Liver (tissue), 8 donors: ENCODE measurements at regions not wholly inside any gene's neighbourhood (a gene's known extent, or its start where the extent isn't known, plus 50 kb on each side); places are given as distances from the start of the nearest gene placed in this dataset.

ENCODE experiments used
- DNase-seq: peaks from one replicate; pipeline ENCODE4 v3.0.0-alpha.2; 2017; ENCODE audit warnings: low spot score
- H3K27ac ChIP-seq, 2 donors: one replicate each; pipeline ENCODE4 v1.7.0; 2013; ENCODE audit warnings: inconsistent platforms in 2 of 2, low read length in 2 of 2, control low read depth in 1 of 2, low read depth in 1 of 2, mild to moderate bottlenecking in 1 of 2
- H3K27me3 ChIP-seq, 4 donors: one replicate each; pipeline versions ENCODE4 v1.6.1 to v1.7.0; 2013; ENCODE audit warnings: low read length in 3 of 4, inconsistent platforms in 1 of 4, mild to moderate bottlenecking in 1 of 4, moderate library complexity in 1 of 4; ENCODE audit not compliant: control insufficient read depth in 4 of 4, insufficient read depth in 4 of 4
- H3K36me3 ChIP-seq, 4 donors: one replicate each; pipeline versions ENCODE4 v1.6.1 to v1.7.0; 2013; ENCODE audit warnings: low read length in 3 of 4, mild to moderate bottlenecking in 3 of 4, low read depth in 1 of 4, moderate library complexity in 1 of 4; ENCODE audit not compliant: control insufficient read depth in 4 of 4, insufficient read depth in 3 of 4
- H3K4me1 ChIP-seq, 4 donors: one replicate each; pipeline versions ENCODE4 v1.6.1 to v1.7.0; 2013; ENCODE audit warnings: low read length in 3 of 4, mild to moderate bottlenecking in 3 of 4, moderate library complexity in 1 of 4; ENCODE audit not compliant: control insufficient read depth in 4 of 4, insufficient read depth in 4 of 4
- H3K4me3 ChIP-seq, 3 donors: one replicate each; pipeline versions ENCODE4 v1.6.1 to v1.7.0; 2013; ENCODE audit warnings: low read length in 3 of 3, control low read depth in 1 of 3, low read depth in 1 of 3, mild to moderate bottlenecking in 1 of 3
- H3K9ac ChIP-seq, 2 donors: one replicate each; pipeline ENCODE4 v1.7.0; 2013; ENCODE audit warnings: low read length in 2 of 2, mild to moderate bottlenecking in 2 of 2, moderate library complexity in 2 of 2, control low read depth in 1 of 2, low read depth in 1 of 2
- H3K9me3 ChIP-seq, 4 donors: one replicate each; pipeline versions ENCODE4 v1.6.1 to v1.7.0; 2013; ENCODE audit warnings: low read length in 3 of 4; ENCODE audit not compliant: control insufficient read depth in 4 of 4
- CTCF ChIP-seq: fragments of 150-350 bp; IDR thresholded peaks from 2 replicates; pipeline ENCODE4 v1.5.1; 2017; ENCODE audit warnings: improper control_type of control experiment, low read depth, low read length; ENCODE audit not compliant: missing input control
- FOXA1 ChIP-seq: IDR thresholded peaks from 2 replicates; pipeline ENCODE4 v1.6.1; 2016; ENCODE audit warnings: antibody characterized with exemption
- FOXA2 ChIP-seq: IDR thresholded peaks from 2 replicates; pipeline ENCODE4 v1.6.1; 2016; ENCODE audit warnings: antibody characterized with exemption
- GABPA ChIP-seq, 2 donors: IDR thresholded peaks in 1 of 2; conservative IDR thresholded peaks in 1 of 2; 2 replicates each; pipeline ENCODE4 v1.6.1; 2016; ENCODE audit warnings: antibody characterized with exemption in 2 of 2, mild to moderate bottlenecking in 1 of 2, moderate library complexity in 1 of 2
- HNF4A ChIP-seq, 2 donors: conservative IDR thresholded peaks; 2 replicates each; pipeline ENCODE4 v1.6.1; 2016; ENCODE audit warnings: antibody characterized with exemption in 2 of 2, mild to moderate bottlenecking in 2 of 2
- JUND ChIP-seq, 2 donors: IDR thresholded peaks; 2 replicates each; pipeline ENCODE4 v1.6.1; 2016; ENCODE audit warnings: antibody characterized with exemption in 2 of 2
- MAX ChIP-seq: IDR thresholded peaks from 2 replicates; pipeline ENCODE4 v1.6.1; 2016; ENCODE audit warnings: antibody characterized with exemption
- NR2F2 ChIP-seq: IDR thresholded peaks from 2 replicates; pipeline ENCODE4 v1.6.1; 2016; ENCODE audit warnings: antibody characterized with exemption
- RAD21 ChIP-seq, 2 donors: IDR thresholded peaks; 2 replicates each; pipeline ENCODE4 v1.6.1; 2016; ENCODE audit warnings: antibody characterized with exemption in 2 of 2, mild to moderate bottlenecking in 2 of 2
- REST ChIP-seq: IDR thresholded peaks from 2 replicates; pipeline ENCODE4 v1.6.1; 2016; ENCODE audit warnings: antibody characterized with exemption, mild to moderate bottlenecking
- RXRA ChIP-seq, 2 donors: IDR thresholded peaks; 2 replicates each; pipeline ENCODE4 v1.6.1; 2017 to 2018; ENCODE audit warnings: antibody characterized with exemption in 2 of 2, mild to moderate bottlenecking in 1 of 2
- SP1 ChIP-seq: IDR thresholded peaks from 2 replicates; pipeline ENCODE4 v1.6.1; 2018; ENCODE audit warnings: antibody characterized with exemption, mild to moderate bottlenecking
- TAF1 ChIP-seq: conservative IDR thresholded peaks from 2 replicates; pipeline ENCODE4 v1.6.1; 2016; ENCODE audit warnings: antibody characterized with exemption, mild to moderate bottlenecking
- ZBTB33 ChIP-seq: IDR thresholded peaks from 2 replicates; pipeline ENCODE4 v1.6.1; 2016; ENCODE audit warnings: antibody characterized with exemption
- WGBS: extraction: QIAGEN DNeasy Blood & Tissue Kit; methylation state at CpG from one replicate; pipeline ENCODE4 v1.1.7; 2013; 5-methylcytosine and 5-hydroxymethylcytosine counted together
- donor health status: healthy.
- donor health status: healthy.
- donor health status: healthy.
- donor health status: healthy.
- donor health status: healthy.

GRCh38 chr11:15888556-15889345 is 467.6 kb downstream of the SOX6 start:
- DNase-seq = no peak
- H3K27me3 ChIP-seq = no peaks in the 10 kb centered on the region
- 66% methylated on average over 2 of the region's 2 CpGs for WGBS
- no peak overlapping the region for H3K9ac ChIP-seq
- H3K4me3 ChIP-seq = no peak overlapping the region
- no peaks in the 10 kb centered on the region for H3K36me3 ChIP-seq
- TF ChIP-seq MAX = no peak
- no peak for TF ChIP-seq TAF1
- TF ChIP-seq HNF4A (conservative IDR thresholded peaks at IDR 0.05) = no peak
- TF ChIP-seq RXRA (IDR thresholded peaks at IDR 0.05) = no peak
- no peak for TF ChIP-seq FOXA2
- TF ChIP-seq ZBTB33 = no peak
- TF ChIP-seq RAD21 (IDR thresholded peaks at IDR 0.05) = no peak
- TF ChIP-seq FOXA1 = no peak
- no peak for TF ChIP-seq SP1
- no peak for TF ChIP-seq JUND (IDR thresholded peaks at IDR 0.05)
- no peak for TF ChIP-seq NR2F2
- no peak for TF ChIP-seq REST
- no peaks in the 10 kb centered on the region for H3K9me3 ChIP-seq
- H3K27ac ChIP-seq = no peak overlapping the region
- no peaks in the 10 kb centered on the region for H3K4me1 ChIP-seq

DNA sequence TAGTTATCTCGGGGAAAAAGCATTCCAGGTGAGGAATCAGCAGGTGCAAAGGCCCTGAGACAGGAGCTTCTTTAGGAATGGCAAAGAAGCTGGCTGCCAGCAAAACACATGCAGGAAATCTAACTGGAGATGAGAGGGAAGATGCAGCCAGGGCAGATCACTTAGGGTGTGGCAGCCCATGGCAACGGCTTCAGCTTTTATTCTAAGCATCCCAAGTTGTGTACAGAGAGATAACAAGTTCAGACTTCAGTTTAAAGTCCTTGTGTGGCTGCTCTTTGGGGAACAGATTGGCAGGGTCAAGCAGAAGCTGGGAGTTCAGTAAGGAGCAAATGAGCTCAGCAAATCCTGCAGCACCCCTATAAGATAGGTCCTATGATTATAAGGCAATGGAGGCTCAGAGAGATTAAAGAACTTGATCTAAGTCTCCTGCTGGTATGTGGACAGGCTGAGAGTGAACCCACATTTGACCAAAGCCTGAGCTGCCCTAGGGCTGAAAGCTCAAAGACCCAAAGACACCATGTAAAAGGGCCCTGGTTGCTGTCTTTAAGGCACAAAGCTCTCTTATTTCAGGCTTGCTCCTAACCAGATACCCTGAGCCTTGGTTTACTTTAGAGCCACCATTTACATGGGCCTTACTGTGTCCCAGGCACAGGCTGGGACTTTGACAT is 466.8 kb downstream of the SOX6 start:
- no peak for DNase-seq
- WGBS = 71% methylated on average over 2 of the region's 2 CpGs
- no peaks in the 10 kb centered on the region for H3K9me3 ChIP-seq
- TF ChIP-seq RAD21 (IDR thresholded peaks at IDR 0.05) (no peak), MAX (no peak), ZBTB33 (no peak), GABPA (IDR thresholded peaks at IDR 0.05 in 1 of 2, conservative IDR thresholded peaks at IDR 0.05 in 1 of 2) (no peak), SP1 (no peak), REST (no peak), CTCF (no peak), JUND (IDR thresholded peaks at IDR 0.05) (no peak), RXRA (IDR thresholded peaks at IDR 0.05) (no peak)
- no peaks in the 10 kb centered on the region for H3K4me1 ChIP-seq
- H3K27ac ChIP-seq = no peak overlapping the region
- no peak overlapping the region for H3K4me3 ChIP-seq
- H3K36me3 ChIP-seq = no peaks in the 10 kb centered on the region
- H3K9ac ChIP-seq = no peak overlapping the region
- H3K27me3 ChIP-seq = no peaks in the 10 kb centered on the region
